IMR-90 (cell line): ENCODE measurements at regions not wholly inside any gene's neighbourhood (a gene's known extent, or its start where the extent isn't known, plus 50 kb on each side); places are given as distances from the start of the nearest gene placed in this dataset.
"Not testable (repeated sequence)": the region's sequence is repeated elsewhere in the genome, so short reads cannot be mapped to it uniquely, and the experiment has no call there.

Experiments
- ATAC-seq: fragments of 200-7000 bp; cut with Tn5 transposase; 2 replicates; pipeline ENCODE4 v1.9.1; 2020; ENCODE audit warnings: low read depth, mild to moderate bottlenecking, moderate library complexity
- BruUV-seq: library from RNA; stranded (reverse); fragments of 400-500 nt; replicated peaks from 2 replicates; lab custom pipeline; 2021; lab: Mats Ljungman, UMichigan
- CTCF ChIA-PET: fragments of 300-600 bp; formaldehyde crosslinking; extraction: SDS; loops from one replicate; lab custom pipeline; 2021; ENCODE audit warnings: antibody characterized with exemption; lab: Yijun Ruan, JAX
- POLR2A ChIA-PET: fragments of 300-600 bp; sonication (Branson Sonifier 250); formaldehyde crosslinking; loops from one replicate; lab custom pipeline; 2022; ENCODE audit warnings: antibody characterized with exemption; ENCODE audit not compliant: unreplicated experiment; lab: Charles Lee
- DNase-seq: peaks from one replicate; pipeline ENCODE4 v3.0.0; 2013
- H2AFZ ChIP-seq: replicated peaks from 2 replicates; pipeline ENCODE3; 2013; ENCODE audit warnings: low read length, mild to moderate bottlenecking; ENCODE audit not compliant: poor library complexity
- H2AK5ac ChIP-seq: 2 replicates; pipeline ENCODE4 v1.6.1; 2013; ENCODE audit warnings: low read depth, low read length, inconsistent platforms
- H2AK9ac ChIP-seq: replicated peaks from 2 replicates; pipeline ENCODE3; 2013; ENCODE audit warnings: mild to moderate bottlenecking, low read depth, low read length, moderate library complexity; ENCODE audit not compliant: poor library complexity
- H2BK120ac ChIP-seq: 2 replicates; pipeline ENCODE4 v1.6.1; 2013; ENCODE audit warnings: low read depth, low read length, inconsistent platforms
- H2BK15ac ChIP-seq: 3 replicates; pipeline ENCODE4 v1.6.1; 2013; ENCODE audit warnings: low read depth, low read length, inconsistent platforms
- H2BK20ac ChIP-seq: 2 replicates; pipeline ENCODE4 v1.6.1; 2013; ENCODE audit warnings: low read depth, mild to moderate bottlenecking, inconsistent platforms, low read length, moderate library complexity
- H2BK5ac ChIP-seq: 2 replicates; pipeline ENCODE4 v1.6.1; 2013; ENCODE audit warnings: mild to moderate bottlenecking, low read depth, low read length, inconsistent platforms; ENCODE audit not compliant: poor library complexity, severe bottlenecking
- H3K14ac ChIP-seq: replicated peaks from 2 replicates; pipeline ENCODE4 v1.6.1; 2013; ENCODE audit warnings: low read depth, low read length, inconsistent platforms
- H3K18ac ChIP-seq: 2 replicates; pipeline ENCODE4 v1.6.1; 2013; ENCODE audit warnings: low read depth, low read length, control low read depth
- H3K23ac ChIP-seq: 2 replicates; pipeline ENCODE4 v1.6.1; 2013; ENCODE audit warnings: low read depth, low read length, inconsistent platforms
- H3K27ac ChIP-seq: 2 replicates; pipeline ENCODE4 v1.5.1; 2013; ENCODE audit warnings: mild to moderate bottlenecking, control low read depth, low read length; ENCODE audit not compliant: insufficient read depth
- H3K27me3 ChIP-seq: 2 replicates; pipeline ENCODE4 v1.6.1; 2013; ENCODE audit warnings: low read length; ENCODE audit not compliant: control insufficient read depth, insufficient read depth
- H3K36me3 ChIP-seq: 2 replicates; pipeline ENCODE4 v1.6.1; 2013; ENCODE audit warnings: low read length, mixed read lengths; ENCODE audit not compliant: control insufficient read depth, insufficient read depth
- H3K4ac ChIP-seq: 2 replicates; pipeline ENCODE4 v1.6.1; 2013; ENCODE audit warnings: low read depth, low read length, inconsistent platforms
- H3K4me1 ChIP-seq: 2 replicates; pipeline ENCODE4 v1.6.1; 2013; ENCODE audit warnings: low read length, mixed read lengths; ENCODE audit not compliant: control insufficient read depth, insufficient read depth
- H3K4me2 ChIP-seq: 2 replicates; pipeline ENCODE4 v1.6.1; 2013; ENCODE audit warnings: low read depth, mild to moderate bottlenecking, control low read depth, low read length, moderate library complexity
- H3K4me3 ChIP-seq: 2 replicates; pipeline ENCODE4 v1.5.1; 2013; ENCODE audit warnings: low read depth, mild to moderate bottlenecking, control low read depth, low read length, moderate library complexity; ENCODE audit not compliant: insufficient read depth
- H3K56ac ChIP-seq: 2 replicates; pipeline ENCODE4 v1.6.1; 2013; ENCODE audit warnings: low read length, inconsistent platforms; ENCODE audit not compliant: insufficient read depth; ENCODE audit errors: extremely low read depth
- H3K79me1 ChIP-seq, 2 experiments: 2 replicates each; pipeline ENCODE4 v1.6.1; 2013; ENCODE audit warnings: low read length in 2 of 2, inconsistent platforms in 1 of 2, low read depth in 1 of 2
- H3K9ac ChIP-seq: 2 replicates; pipeline ENCODE4 v1.6.1; 2013; ENCODE audit warnings: low read depth, low read length, control low read depth
- H3K9me1 ChIP-seq: 2 replicates; pipeline ENCODE4 v1.6.1; 2013; ENCODE audit warnings: low read length, inconsistent platforms; ENCODE audit not compliant: insufficient read depth
- H3K9me3 ChIP-seq: 2 replicates; pipeline ENCODE4 v1.6.1; 2013; ENCODE audit warnings: low read length; ENCODE audit not compliant: control insufficient read depth, insufficient read depth
- H4K20me1 ChIP-seq: 2 replicates; pipeline ENCODE4 v1.6.1; 2013; ENCODE audit warnings: low read length, inconsistent platforms; ENCODE audit not compliant: insufficient read depth
- H4K5ac ChIP-seq: 2 replicates; pipeline ENCODE4 v1.6.1; 2013; ENCODE audit warnings: mild to moderate bottlenecking, low read depth, low read length, control low read depth
- H4K8ac ChIP-seq, 2 experiments: 2 replicates each; pipeline ENCODE4 v1.6.1; 2013; ENCODE audit warnings: low read depth in 2 of 2, low read length in 2 of 2, control low read depth in 1 of 2, inconsistent platforms in 1 of 2
- H4K91ac ChIP-seq: 2 replicates; pipeline ENCODE4 v1.6.1; 2013; ENCODE audit warnings: low read depth, low read length, inconsistent platforms; ENCODE audit not compliant: insufficient read depth
- WGBS, 2 experiments: methylation state at CpG; one replicate each; pipeline versions ENCODE4 v1.1.5 to v1.1.7; 2013; ENCODE audit warnings: missing lambda C conversion rate in 2 of 2; ENCODE audit not compliant: insufficient read length in 1 of 2; ENCODE audit errors: extremely low coverage in 2 of 2; 5-methylcytosine and 5-hydroxymethylcytosine counted together
- dilution Hi-C: fragments of 300-500 bp; cut with HindIII; formaldehyde crosslinking; loops from one replicate; pipeline ENCODE4 v1.14.3; 2018; ENCODE audit warnings: low sequenced_read_pairs; ENCODE audit not compliant: unreplicated experiment
- in situ Hi-C: fragments of 300-500 bp; cut with MboI; formaldehyde crosslinking; loops from 3 replicates; pipeline ENCODE4 v1.14.3; 2019; ENCODE audit warnings: low sequenced_read_pairs, inconsistent platforms, mixed read lengths
- intact Hi-C: fragments of 100-400 bp; cut with micrococcal nuclease; formaldehyde crosslinking; loops from 2 replicates; pipeline ENCODE4 v1.10.0; 2022

DNA sequence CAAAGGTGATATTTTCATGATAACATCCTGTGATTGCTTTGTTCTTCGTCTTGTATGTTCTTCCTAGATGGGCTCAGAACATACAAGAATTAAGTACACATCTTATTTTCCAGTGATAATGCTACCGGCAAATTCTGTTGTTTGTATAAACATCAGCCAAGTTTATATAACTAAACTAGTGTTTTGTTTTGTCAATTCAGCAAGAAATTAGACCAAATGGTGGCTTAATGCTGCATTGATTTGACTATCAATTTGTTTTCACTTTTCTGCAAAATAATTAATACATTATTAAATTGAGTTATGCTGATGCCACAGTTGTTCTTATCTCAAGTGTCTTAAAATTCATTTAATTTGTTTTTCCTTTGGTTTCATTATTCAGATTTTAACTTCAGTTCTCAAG is 177.7 kb downstream of the OR4F29 start:
- H2BK5ac ChIP-seq, H3K27ac ChIP-seq, H3K9ac ChIP-seq, H2BK120ac ChIP-seq, H4K5ac ChIP-seq, BruUV-seq, POLR2A ChIA-PET, H3K23ac ChIP-seq, H3K4me3 ChIP-seq, intact Hi-C loops, H3K27me3 ChIP-seq, H3K79me1 ChIP-seq, DNase-seq, ATAC-seq, dilution Hi-C loops, H2BK20ac ChIP-seq, CTCF ChIA-PET, H3K4ac ChIP-seq, H4K8ac ChIP-seq, in situ Hi-C loops, H3K4me1 ChIP-seq, H3K9me1 ChIP-seq, H3K9me3 ChIP-seq, H4K91ac ChIP-seq, H4K20me1 ChIP-seq, H3K18ac ChIP-seq, H3K36me3 ChIP-seq, H3K4me2 ChIP-seq, H2AFZ ChIP-seq, H2AK5ac ChIP-seq, H3K56ac ChIP-seq, H2AK9ac ChIP-seq, H3K14ac ChIP-seq, H2BK15ac ChIP-seq: not testable (repeated sequence)
- no CpG with 5 or more reads among the region's 2 CpGs for WGBS, 2 experiments
